Kasumi-1 (cell line): ENCODE measurements at regions not wholly inside any gene's neighbourhood (a gene's known extent, or its start where the extent isn't known, plus 50 kb on each side); places are given as distances from the start of the nearest gene placed in this dataset.
A peak's percentile ranks its signal among the peaks of the same experiment; 100 is the strongest.

ENCODE experiments used
- DNase-seq, 2 experiments: peaks; one replicate each; lab custom pipeline; 2025; lab: John Stamatoyannopoulos, UW

DNA sequence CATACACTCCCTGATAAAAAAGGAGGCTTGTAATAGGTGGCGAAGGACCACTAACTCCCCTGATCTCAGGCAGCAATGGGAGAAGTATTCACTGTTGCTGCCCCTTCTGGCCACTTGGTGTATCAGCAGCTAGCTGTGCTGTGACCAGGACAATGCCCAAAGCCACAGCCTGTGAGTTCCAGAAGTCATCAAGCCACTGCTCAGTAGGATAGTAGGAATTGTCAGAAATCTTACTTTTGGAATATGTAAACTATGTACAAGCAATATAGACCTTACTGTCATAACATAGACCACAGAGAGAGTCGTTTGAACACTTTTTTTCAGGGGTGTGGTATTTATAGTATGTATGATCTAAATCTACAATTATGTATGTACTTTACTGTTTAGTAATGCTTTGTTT lies 248.3 kb upstream of the CAMK1G start:
- DNase-seq, result peak; percentile 18 to 29

DNA sequence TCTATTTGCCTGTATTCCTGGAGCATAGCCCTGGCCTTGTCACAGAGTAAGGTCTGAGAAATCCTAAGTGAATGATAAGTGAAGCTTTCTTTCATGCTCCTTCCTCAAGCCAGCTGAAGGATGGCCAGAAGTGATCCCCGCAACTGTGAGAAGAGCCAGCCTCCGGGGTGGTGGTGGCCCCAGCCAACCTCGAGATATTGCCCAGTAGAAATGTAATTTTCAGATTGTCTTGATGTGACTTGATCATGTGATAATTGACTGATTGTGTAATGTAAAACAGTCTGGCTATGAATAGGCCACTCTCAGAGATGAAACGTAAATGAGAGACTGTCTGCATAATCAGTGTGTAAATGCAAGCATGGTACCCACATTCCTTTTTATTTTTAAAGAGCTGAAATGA lies 242.4 kb upstream of the CAMK1G start:
- no peak for DNase-seq

DNA sequence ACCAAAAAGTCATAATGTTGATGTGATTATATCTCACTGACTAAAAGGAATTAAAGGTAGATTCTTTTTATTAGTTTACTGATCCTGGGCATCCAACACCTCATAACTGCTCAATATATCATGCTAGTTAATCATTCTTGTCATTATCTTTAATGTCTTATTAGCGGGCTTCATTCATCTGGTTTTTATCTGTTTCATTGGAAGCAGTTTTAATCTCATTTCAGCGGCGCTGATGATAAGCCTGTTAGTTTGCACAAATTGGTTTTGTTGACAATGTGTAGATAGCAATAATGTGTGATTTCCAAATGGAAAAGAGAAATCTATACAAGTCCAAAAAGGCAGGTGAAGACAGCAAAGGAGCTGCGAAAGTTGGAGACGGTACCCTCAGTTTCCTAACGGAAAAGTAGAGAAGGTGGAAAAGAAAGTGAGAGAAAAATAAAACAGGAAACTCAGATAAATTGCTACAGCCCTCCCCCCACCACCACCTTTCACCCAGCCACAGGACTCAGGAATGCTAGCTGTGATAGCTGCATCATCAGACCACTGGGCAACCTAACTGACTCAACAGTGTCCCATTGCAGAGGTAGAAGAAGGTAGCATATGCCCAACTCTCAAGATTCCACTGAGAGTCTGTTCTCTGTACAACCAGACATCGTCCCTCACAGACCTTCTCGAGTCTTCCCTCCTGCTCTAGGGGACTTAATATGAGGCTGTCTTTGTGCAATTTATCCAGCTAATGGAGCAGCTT lies 241.7 kb upstream of the CAMK1G start:
- DNase-seq, result no peak

DNA sequence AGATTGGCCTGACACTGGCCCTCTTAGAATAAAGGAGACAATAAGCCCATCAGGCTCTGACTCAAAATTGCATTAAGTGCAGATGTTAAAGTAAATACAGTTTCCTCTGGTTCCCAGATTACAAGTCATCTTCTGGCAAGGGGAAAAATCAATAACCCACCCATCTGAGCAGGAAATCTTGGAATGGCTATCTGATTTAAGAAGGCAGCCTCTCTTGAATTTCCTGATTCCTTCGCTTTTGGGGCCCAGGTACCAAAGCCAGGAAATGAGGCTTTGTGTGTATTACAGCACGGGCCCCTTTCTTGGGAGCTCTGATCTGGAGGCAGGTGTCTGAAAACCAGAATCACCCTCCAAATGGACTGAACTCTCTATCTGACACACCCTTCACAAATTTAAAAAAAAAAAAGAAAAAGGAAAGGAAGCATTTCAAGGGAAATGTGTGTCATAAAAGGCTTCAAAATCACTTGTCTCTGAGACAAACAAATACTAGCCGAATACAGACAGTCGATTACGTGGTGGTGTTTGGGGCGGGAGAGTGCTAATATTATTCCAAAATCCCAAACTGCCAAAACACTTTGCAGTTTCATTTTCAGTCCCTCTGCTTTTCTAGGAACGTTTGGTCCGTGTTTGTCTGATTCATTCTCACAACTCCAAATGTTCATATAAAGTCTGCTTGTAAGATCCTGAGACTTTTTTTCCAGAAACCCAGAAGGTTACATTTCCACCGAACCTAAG lies 240.9 kb upstream of the CAMK1G start:
- no peak for DNase-seq

DNA sequence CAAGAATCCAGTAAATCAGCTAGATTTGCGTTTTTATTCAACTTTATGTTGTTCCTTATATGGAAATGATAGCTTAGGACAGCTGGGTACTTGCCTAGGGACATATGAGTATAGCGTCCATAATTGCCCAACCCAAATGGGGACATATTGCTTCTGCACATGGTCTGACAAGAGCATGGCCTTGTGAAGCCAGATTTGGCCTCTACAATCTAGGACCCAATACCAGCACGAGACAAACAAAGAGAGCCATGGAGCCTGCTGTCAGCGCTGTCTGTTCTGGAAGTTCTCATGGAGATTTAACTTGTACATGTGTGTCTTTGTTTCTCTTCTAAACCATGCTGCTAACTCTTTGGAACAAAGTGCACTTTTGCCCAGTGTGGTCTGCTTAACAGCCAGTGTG lies 240.0 kb upstream of the CAMK1G start:
- no peak for DNase-seq

DNA sequence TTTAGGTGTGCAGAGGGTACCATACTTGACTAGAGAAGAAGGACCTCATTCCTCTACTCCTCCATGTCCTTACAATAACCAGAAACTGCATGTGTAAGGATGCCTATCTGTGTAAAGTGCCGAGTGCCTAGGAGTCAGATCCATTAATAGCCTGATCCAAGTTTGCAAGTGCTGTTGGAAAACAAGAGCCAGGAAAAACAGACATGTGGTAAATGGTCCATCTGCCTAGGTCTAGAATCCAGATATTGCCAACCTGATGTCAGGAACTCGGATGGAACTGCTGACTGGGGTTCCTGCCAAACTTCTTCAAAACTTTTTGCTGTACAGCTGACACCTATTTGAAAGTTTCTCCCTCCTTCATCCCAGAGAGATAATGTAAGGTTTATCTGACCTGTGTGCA lies 239.4 kb upstream of the CAMK1G start:
- DNase-seq, result no peak

DNA sequence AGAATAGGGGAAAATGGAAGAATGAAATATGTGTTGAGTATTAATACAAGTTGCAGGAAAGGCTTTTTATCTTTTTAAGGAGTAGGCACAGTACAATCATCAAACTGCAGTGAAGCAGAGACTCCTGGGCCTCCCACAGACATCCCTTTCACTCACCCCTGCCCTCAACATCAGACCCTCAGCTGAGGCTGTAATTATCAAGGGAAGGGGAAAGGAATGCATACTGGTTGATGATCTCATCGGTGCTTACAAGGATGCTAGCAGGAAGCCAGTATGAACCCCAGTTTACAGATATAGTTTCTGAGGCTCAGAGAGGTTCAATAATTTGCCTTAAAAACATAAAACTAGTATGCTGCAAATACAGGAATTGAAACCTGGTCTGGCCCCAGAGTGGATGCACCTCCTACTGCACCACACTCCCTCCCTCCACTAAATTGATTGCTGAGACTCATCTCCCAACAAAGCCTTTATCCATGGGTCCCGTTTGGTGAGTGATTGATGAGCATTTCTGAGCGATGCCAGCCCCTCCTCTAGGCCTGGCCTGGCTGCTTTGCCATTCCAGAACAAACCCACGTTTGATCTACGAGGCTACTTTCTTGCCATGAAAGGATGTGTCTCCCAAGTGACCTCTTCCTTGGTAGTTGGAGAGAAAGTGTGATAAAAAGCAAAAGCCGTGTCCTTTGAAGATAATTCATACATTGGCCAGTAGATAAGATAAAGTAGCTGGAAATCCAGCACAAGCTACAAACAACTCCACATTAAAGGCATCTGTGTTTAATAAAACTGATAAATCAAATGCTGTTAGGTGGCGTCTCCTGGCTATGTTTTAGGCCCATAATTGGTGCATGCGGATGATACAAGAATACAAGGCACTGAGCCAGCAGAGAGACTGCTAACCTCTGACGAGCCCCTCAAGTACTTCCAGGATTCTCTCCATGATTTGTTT lies 233.9 kb upstream of the CAMK1G start:
- DNase-seq, result no peak

DNA sequence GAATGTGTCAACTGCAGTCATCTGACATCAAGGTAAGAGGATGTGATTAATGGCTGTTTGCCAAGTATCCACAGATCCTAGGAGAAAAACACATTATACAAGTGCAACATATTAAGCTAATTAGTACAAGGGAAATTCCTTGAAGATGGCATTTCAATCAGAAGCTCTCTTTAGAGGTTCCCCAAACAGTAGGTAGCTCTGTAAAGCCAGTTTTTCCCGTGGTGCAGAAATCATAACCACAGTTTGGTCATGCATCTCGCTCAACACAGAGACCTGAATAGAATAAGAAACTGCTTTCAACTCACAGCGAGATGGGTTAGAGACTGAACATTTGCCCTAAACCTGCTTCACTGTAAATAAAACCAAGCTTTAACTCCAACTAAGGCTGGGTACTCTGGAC lies 230.5 kb upstream of the CAMK1G start:
- no peak for DNase-seq

DNA sequence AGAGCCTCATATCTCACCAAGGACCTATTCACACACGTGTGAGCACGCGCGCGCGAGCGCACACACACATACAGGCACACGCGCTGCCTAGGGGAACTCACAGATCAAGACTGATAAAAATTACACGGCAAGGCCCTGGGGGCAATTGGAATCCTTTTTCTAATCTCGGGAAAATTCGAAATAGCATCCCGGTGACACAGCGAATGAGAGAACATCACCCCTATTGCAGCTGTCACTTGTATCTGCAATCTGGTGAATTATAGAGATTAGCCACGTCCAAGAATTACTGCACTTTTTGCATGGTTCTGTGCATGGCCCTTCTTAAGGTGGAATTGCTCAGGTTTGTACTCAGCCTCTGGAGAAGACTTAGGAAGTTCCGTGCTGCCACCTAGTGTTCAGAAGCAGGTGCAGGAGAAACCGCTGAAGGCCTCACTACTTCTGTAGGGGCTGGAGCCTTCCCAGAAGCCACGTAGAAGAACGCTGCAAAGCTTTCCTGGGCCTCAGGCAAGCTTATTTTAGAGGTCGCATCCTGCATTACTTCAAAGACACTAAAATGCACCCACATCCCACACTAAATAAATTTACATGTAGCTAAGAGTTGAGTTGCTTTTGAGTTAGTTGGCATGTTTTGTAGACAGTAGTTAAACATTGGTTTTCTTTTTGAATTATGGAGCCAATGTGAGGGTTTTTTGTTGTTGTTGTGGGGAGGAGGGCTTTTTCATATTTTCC lies 229.2 kb upstream of the CAMK1G start:
- peak; percentile 75 to 83 for DNase-seq

DNA sequence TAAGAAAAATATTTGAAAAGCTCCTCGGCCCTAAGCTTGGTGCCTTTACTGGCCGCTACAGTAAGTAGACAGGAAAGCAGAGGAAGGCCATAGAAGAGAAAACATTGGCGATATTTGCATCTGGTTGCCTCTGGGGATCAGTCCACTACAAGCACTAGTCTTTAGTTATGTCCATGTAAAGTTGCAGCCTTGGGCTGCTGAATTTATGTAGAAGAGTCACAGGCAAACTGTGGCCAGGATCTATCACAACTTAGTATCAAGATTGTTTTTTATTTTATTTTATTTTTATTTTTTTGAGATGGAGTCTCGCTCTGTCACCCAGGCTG lies 228.7 kb upstream of the CAMK1G start:
- no peak for DNase-seq

DNA sequence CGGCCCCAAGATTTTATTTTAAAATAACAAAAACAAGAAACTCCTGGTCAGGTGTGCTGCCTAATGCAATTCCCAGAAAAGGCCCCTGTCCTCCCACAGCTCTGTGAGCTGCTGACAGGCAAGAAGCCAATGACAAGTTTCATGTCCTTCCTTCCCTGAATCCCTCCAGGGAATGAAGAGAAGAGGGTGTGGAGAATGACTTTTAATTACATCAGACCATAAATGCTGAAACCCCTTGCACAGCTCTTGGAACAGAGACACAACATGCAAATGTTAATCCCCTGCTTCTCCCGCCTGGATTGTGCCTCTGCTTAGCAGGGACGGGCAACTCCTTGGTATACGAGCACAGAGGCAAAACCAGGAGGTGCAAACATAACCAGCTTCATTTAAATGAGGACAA lies 228.1 kb upstream of the CAMK1G start:
- DNase-seq, result no peak

DNA sequence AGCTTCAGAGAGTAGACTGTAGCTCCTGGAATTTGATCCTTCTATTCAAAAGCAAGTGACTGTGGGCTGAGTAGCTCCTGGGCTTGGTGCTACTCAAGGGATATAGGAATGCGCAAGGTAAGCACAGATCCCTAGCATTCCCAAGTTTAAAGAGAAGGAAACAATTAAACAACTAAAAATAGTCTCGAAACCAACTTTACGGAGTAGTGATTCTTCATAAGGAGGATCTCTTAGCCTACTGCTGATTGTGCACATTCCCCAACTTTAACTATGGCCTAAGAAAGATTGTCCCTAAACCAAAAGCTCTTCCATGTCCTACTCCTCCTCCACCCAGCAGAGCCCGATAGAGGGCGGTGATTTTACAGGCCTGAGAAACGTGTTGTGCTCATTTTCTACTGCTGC lies 226.5 kb upstream of the CAMK1G start:
- no peak for DNase-seq

DNA sequence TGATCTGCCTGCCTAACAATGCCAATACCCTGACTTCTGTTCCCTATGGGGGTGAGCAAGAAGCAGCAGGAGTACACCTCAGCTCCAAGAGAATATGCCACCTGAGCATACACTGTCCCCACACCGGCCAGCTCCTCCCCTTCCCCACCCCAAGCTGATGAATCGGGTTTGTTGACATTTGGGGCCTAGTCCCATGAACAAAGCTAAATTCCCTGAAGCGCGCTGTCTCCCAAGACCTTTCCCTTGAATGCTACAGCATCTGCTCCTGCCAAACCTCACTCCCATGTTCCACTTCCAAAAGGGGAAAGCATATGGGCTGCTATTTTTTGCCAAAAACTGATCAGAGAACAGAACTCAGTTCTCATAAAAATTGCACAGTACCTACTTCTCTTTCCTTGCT lies 220.4 kb upstream of the CAMK1G start:
- DNase-seq, result no peak

DNA sequence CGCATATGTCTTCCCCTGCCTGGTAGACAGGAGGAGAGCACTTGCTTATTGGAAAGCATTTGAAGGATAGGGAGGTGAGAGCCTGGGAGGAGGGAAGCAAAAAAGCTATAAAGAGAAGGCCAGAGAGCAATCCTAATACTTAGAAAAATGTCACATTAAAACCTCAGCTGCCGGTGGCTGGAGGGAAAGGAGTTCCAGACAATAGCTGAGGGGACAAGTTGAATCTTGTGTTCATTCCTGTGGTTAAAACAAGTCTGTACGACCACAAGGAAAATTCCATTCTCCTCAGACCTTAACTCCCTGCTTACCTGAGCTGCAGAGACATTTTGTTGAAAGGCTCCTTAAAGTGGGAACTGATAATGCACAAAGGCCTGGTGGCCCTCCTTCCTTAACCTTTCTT lies 218.8 kb upstream of the CAMK1G start:
- no peak for DNase-seq

DNA sequence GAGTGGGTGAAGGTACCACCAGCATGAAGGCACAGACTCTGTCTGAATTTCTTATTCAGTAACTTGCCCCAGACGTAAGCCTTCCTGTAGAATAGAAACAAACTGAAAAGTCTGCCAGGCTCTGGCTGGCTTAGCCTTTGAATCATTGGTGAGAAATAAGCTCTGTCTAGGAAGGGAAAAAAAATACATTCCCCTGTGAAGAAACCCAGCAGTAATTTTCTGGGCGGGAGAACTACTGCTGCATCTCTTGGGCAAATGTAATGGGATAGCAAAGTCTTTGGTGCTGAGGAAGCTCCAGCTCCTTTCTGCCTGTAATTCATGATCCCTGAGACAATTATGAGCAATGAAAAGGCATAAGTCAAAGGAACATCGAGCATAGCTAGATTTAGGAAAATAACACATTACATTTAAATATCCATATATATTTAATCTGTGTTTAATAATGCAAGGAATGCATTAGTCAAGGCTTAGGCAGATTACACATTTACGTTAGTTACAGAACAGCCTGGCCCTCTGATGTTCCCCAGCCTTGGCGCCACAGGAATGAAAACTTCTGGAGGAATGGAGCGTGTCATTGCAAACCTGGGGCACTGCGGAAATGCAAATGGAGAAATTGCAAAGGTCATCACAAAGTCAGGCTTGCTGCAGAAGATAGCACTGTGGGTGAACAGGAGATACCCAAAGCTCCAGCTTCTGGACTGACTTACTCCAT lies 216.3 kb upstream of the CAMK1G start:
- DNase-seq, result no peak

DNA sequence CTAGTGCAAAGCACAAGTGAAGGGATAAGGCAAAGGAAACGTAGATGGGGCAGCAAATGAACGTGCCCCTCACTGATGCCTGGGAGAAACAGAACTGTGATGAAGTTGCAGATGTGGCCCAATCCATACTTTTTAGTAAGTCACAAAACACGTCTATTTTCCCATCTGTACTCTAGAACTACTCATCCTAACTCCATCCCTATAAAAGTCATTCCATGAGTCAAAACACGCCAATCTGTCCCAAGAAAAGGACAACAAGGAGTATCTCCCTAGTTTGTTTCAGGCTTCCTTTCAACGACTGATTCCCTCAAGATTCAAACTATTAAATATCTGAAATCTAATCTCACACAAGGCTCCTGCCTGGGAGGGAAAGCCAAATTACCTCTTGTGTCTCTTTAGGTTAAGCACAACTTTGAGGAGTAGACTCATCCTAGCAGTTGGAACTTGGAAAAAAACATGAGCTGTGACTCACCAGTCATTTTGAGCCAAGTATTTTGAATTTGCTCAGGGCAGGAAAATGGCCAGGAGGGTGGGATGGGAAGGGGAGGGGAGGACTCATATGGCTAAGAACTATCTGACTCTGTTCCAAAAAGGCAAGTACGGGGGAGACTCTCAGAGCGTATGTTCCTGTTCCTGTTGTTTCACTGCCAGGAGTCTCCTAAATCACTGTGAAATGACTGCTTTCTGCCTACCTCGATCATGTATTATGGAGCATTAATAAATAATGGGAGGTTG lies 214.5 kb upstream of the CAMK1G start:
- no peak for DNase-seq

DNA sequence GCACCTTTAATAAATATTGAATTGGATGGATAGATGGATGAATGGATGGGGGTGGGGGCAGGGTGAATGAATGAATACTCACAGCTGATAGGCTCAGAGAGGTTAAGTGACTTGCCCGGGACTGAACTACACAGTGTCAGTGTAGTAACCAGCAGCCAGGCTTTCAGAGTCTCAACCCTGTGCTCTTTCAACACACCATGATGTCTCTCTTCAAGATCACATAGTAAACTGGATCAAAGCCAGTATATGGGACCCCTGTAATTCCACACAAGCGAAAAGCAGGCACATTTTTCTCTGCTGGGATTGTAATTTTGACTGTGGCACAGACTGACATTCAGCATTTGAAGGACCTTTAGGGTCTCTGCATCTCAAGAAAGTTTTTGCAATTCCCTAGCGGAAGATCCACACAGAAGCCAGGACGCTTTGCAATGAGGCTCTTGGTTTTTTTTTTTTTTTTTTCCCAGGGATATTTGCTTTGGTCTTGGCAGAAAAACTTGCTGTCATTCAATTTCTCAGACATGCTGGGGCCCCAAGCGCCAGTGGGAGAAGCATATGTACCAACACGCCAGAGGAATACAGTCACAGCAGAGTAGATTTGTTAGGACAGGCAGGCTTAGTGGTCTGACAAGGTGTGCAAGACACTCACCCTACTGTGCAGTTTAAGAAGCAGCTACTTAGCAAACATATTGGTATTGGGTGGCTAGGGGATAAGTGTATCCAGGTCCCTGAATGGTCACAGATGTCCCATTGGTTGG lies 213.1 kb upstream of the CAMK1G start:
- no peak for DNase-seq

DNA sequence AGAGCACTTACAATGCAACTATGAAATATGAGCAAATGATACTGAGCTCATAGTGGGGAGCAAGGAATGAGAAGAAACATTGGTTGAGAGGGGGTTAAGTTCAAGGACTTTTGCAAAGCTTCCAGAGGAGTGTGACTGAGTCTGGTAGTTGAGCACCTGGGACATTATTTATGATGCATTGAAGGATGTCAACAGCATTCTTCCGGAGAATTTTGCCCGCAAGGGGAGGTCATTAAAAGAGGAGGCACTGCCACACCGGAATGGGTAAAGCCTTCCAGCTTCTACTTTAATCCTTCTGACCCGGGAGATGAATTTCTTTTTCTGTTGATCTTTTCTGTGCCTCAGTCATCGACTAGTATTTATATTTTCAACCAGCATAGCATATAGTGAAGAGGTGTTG lies 208.4 kb upstream of the CAMK1G start:
- DNase-seq, result no peak

DNA sequence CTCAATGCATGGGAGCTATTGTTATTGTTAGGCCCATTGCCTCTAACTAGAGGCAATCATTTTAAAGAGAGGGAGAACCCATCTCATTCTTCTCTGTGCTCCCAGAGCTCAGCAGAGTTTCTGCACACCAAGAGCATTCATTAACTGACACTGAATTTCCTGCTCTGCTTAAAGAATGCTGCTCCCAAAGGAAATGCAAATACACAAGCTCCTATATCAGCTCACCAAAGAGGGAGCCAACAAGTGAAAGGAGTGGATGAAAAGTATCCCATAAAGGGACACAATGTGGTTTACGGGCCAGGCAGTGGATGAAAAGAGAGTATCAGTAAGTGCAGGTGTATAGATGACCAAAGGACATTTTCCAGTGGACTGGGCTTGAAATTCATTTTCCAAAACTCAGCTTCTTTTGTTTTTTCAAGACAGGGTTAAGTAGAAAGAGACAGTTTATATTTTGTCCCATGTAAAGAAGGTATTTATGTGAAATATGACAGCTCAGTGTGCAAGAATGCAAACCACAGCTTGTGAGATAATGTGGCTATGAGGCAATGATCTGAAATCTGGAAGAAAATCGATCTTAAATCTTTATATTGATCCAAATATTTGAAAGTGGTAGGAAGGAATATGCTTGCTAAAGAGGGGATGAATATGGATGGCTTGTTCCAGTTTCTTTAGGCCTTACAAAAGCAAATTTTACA lies 207.7 kb upstream of the CAMK1G start:
- no peak for DNase-seq
